ENCODE measurements at regions not wholly inside any gene's neighbourhood (a gene's known extent, or its start where the extent isn't known, plus 50 kb on each side); places are given as distances from the start of the nearest gene placed in this dataset.

DNA sequence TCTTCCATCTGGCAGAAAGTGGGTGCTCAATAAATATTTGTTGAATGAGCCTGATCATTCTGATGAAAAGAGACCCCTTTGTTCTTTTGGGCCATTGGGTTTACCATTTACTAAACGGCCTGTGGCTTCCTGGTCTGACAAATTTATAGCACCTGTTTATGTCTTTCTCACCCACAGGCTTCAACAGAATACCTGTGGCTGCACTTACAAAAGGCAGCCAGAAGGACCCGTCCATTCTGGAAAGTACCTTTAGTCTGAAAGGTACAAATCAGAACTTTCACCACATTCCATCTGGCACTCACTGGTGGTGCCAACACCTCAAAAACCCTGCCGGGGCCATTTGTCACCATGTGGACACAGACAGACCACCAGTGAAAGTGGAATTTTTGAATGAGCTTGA, 167.5 kb downstream of the ETAA1 start:
- peaks cover 8% of the 10 kb centered on the region for H3K9me3 Mint-ChIP-seq
- H3K4me1 Mint-ChIP-seq (ENCODE audit: unreplicated experiment) = peaks cover 31% of the 10 kb centered on the region
- DNase-seq (ENCODE audit: extremely low spot score, unreplicated experiment) = no peak
- H3K36me3 Mint-ChIP-seq = peaks cover 9% of the 10 kb centered on the region
- no peak overlapping the region for H3K27ac Mint-ChIP-seq
- H3K27me3 Mint-ChIP-seq = peaks cover 38% of the 10 kb centered on the region
- H3K4me3 Mint-ChIP-seq = no peak overlapping the region
- no peak for TF ChIP-seq CTCF (conservative IDR thresholded peaks at IDR 0.05)

DNA sequence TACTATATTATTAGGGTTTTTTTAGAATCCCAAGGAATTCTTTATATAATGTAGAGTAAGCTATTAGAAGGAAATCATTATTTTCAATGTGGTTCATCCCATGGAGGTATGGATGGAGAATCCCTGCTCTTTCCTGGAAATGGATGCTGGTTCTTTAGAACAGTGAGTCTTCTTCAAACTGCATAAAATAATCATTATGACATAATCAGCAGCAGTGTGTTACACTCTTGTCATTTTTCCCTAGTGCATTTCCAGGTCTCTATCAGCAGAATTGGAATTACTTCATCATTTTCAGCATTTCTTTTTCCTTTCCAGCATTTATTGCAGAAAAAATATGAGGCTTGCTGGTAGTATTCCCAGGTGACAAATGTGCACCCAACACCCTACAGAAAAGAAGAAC, 168.1 kb downstream of the ETAA1 start:
- no peak for TF ChIP-seq CTCF (conservative IDR thresholded peaks at IDR 0.05)
- Mint-ChIP-seq H3K27ac (no peak overlapping the region), H3K9me3 (peaks cover 5% of the 10 kb centered on the region), H3K4me3 (no peak overlapping the region), H3K36me3 (peaks cover 8% of the 10 kb centered on the region), H3K27me3 (peaks cover 39% of the 10 kb centered on the region), H3K4me1 (ENCODE audit: unreplicated experiment) (peaks cover 28% of the 10 kb centered on the region)
- no peak for DNase-seq (ENCODE audit: extremely low spot score, unreplicated experiment)

DNA sequence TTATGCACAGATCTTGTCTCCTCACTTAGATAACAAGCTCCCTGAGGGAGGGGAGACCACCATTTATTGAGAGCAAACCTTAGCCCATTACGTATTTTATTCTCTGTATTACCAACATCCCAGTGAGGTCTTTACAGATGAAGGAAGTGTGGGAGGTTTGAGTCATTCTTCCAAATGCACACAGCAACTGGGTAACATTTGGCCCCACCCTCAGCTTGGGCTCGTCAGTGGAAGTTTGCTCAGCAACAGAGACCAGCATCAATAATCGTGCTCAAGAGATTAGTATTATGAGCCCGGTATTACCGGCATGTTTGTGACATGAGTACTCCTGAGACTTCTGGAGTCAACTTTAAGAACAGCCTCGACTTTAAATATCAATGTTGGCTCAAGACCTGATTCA, 168.6 kb downstream of the ETAA1 start:
- peaks cover 23% of the 10 kb centered on the region for H3K4me1 Mint-ChIP-seq (ENCODE audit: unreplicated experiment)
- H3K27ac Mint-ChIP-seq = no peak overlapping the region
- H3K9me3 Mint-ChIP-seq = no peaks in the 10 kb centered on the region
- peaks cover 35% of the 10 kb centered on the region for H3K27me3 Mint-ChIP-seq
- H3K4me3 Mint-ChIP-seq = no peak overlapping the region
- no peak for DNase-seq (ENCODE audit: extremely low spot score, unreplicated experiment)
- H3K36me3 Mint-ChIP-seq = peaks cover 3% of the 10 kb centered on the region
- no peak for TF ChIP-seq CTCF (conservative IDR thresholded peaks at IDR 0.05)

GRCh38 chr2:67566285-67566684, 169.2 kb downstream of the ETAA1 start:
- DNase-seq (ENCODE audit: extremely low spot score, unreplicated experiment) = no peak
- Mint-ChIP-seq H3K4me1 (ENCODE audit: unreplicated experiment) (peaks cover 22% of the 10 kb centered on the region), H3K36me3 (peaks cover 3% of the 10 kb centered on the region), H3K4me3 (no peak overlapping the region), H3K9me3 (no peaks in the 10 kb centered on the region), H3K27me3 (peaks cover 34% of the 10 kb centered on the region), H3K27ac (no peak overlapping the region)
- TF ChIP-seq CTCF (conservative IDR thresholded peaks at IDR 0.05) = no peak

DNA sequence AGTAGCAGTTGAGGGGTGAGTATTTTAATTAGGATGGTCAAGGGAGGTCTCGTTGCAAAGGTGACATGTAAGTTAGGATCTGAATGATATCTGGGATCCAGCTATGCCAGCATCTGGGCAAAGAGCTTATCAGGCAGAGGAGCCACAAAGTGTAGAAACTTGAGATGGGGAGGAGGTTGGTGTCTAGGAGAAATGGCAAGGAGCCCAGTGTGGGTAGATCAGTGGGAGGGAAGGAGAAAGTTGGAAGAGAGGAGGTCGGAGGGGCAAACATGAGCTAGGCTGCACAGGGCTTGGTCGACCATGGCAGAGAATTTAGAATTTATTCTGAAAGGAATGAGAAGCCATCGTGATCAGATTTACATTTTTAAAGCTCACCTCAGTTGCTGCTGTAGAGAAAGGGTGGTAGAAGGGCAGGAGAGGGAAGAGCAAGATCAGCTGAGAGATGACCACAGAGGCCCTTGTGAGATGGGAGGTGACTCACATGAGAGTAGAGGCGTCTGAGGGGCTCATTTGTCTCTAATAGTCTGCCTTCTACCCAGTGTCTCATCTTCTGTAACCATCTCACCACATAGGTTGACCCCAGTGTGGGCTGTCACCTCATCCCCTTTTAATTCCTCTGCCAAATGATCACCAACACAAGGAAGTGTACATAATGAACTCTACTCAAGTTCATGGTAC, 170.0 kb downstream of the ETAA1 start:
- no peak for TF ChIP-seq CTCF (conservative IDR thresholded peaks at IDR 0.05)
- no peak overlapping the region for H3K27ac Mint-ChIP-seq
- no peak overlapping the region for H3K4me3 Mint-ChIP-seq

More for the DNA sequence above, 170.0 kb downstream of the ETAA1 start:
- peaks cover 3% of the 10 kb centered on the region for H3K36me3 Mint-ChIP-seq
- H3K9me3 Mint-ChIP-seq = no peaks in the 10 kb centered on the region
- DNase-seq (ENCODE audit: extremely low spot score, unreplicated experiment) = no peak
- peaks cover 28% of the 10 kb centered on the region for H3K27me3 Mint-ChIP-seq
- H3K4me1 Mint-ChIP-seq (ENCODE audit: unreplicated experiment) = peaks cover 13% of the 10 kb centered on the region

Measured in type B pancreatic cell (in vitro differentiated cells).